Endometrial microvascular endothelial cells (primary cell): ENCODE measurements at regions not wholly inside any gene's neighbourhood (a gene's known extent, or its start where the extent isn't known, plus 50 kb on each side); places are given as distances from the start of the nearest gene placed in this dataset.

Source experiments
- in situ Hi-C: cut with HindIII; loops from 2 replicates; pipeline ENCODE4 v1.10.0; 2017; ENCODE audit warnings: low sequenced_read_pairs, low pct_unique_long_range_greater_than_20kb; ENCODE audit errors: inconsistent ontology term

GRCh38 chr13:79792716-79793115, 311.8 kb downstream of the NDFIP2 start:
- in situ Hi-C loops = loop anchor here (25.0 kb wide), 1 partner anchor 145 kb away; no protein-coding TSS in a partner anchor

- in situ Hi-C loops = loop anchor here (25.0 kb wide), 1 partner anchor 146 kb away; no protein-coding TSS in a partner anchor
Measured at GRCh38 chr13:79791471-79792042, 310.6 kb downstream of the NDFIP2 start.

GRCh38 chr13:79786176-79786575, 305.2 kb downstream of the NDFIP2 start:
- in situ Hi-C loops = loop anchor here (25.0 kb wide), 1 partner anchor 151 kb away; no protein-coding TSS in a partner anchor

GRCh38 chr13:79782541-79783205, 301.7 kb downstream of the NDFIP2 start:
- in situ Hi-C loops = loop anchor here (25.0 kb wide), 1 partner anchor 155 kb away; no protein-coding TSS in a partner anchor

DNA sequence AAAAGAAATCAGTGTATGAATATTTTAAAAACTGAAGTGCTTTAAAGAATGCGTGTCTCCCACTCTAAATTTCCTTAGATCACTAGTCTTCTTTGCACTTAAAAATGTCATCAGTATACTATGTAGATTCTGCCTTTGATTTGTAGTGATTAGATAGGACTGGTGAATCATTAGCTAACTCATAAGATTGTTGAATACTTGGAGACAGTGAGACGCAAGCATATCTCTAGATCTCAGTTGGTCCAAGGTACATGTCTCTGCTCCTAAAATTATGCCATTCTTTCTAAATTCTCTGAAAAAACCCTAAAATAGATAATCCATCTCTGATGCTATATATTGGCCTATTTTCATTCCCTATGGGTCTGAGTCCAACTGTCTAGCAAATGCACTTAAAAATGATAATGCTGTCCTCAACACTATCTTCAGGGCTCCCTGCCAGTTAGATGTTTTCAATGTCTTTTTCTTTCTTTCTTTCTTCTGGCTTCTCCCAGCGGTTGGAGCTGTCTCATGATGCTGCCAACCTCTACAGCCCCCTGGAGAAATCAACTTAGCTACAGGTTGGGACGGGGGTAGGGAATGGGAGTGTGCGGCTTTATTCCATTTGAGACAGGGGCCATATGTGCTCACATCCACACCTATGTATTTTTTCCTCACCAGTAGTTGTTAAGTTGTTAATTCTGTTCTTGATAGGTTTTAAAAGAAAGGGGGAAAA, 301.0 kb downstream of the NDFIP2 start:
- in situ Hi-C loops = loop anchor here (25.0 kb wide), 1 partner anchor 155 kb away; no protein-coding TSS in a partner anchor

GRCh38 chr13:79780240-79780639, 299.3 kb downstream of the NDFIP2 start:
- in situ Hi-C loops = loop anchor here (25.0 kb wide), 1 partner anchor 157 kb away; no protein-coding TSS in a partner anchor

GRCh38 chr13:79779761-79780160, 298.8 kb downstream of the NDFIP2 start:
- in situ Hi-C loops = loop anchor here (25.0 kb wide), 1 partner anchor 158 kb away; no protein-coding TSS in a partner anchor

DNA sequence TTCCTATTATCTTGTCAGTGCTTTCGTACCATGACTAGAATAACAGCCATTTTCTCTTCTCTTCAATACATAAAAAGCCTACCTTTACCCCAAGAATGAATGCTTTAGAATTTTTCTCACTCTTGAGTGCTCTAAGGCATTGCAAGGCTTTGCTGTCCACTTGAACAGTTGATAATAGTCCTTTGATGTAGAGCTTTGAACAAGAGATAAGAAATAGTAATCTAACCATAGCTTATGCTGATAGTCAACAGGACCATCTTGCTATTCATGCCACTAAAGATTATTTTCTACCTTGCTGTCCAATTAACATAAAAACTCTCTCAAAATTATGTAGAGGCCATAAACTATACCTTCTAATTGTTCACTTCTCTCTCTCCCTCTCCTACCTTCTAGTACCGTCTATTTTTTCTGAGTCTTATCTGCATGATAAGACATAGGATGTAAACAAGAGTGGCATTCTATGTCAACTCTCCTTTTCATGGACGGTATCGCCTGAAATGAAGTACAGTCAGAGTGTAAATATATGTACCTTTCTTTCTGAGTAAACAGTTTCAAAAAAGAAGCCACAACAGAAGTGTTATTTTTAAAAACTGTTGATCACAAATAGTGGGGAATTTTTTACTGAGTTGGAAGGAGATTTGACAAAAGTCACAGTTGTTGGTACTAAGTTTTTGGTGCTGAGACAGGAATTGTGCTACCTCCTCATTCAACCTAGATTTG, 297.9 kb downstream of the NDFIP2 start:
- in situ Hi-C loops = loop anchor here (25.0 kb wide), 1 partner anchor 158 kb away; no protein-coding TSS in a partner anchor

DNA sequence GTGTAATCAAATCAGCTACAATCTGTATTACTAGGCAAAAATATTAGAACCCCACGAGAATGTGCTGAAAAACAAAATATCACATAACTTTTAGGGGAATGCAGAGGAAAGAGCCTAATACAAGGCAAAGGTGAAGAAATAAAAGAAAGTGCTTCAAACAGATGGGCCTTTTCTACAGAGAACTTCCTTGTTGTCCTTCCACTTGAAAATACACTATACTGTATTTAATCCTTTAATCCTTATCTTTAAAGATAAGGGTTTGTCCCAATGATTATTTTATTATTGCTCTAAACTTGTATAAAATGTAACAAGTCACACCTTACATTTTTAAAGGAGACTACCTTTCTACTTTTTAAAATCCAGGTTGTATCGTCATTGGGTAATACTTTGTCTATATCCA, 296.5 kb downstream of the NDFIP2 start:
- in situ Hi-C loops = loop anchor here (25.0 kb wide), 1 partner anchor 160 kb away; no protein-coding TSS in a partner anchor

- in situ Hi-C loops = loop anchor here (25.0 kb wide), 1 partner anchor 161 kb away; no protein-coding TSS in a partner anchor
Measured at GRCh38 chr13:79776531-79777295, 295.8 kb downstream of the NDFIP2 start.

GRCh38 chr13:79775830-79776229, 294.9 kb downstream of the NDFIP2 start:
- in situ Hi-C loops = loop anchor here (25.0 kb wide), 1 partner anchor 161 kb away; no protein-coding TSS in a partner anchor

GRCh38 chr13:79772811-79773210, 291.9 kb downstream of the NDFIP2 start:
- in situ Hi-C loops = no loop called here

- in situ Hi-C loops = no loop called here
Measured at GRCh38 chr13:79771493-79771892, 290.5 kb downstream of the NDFIP2 start.

GRCh38 chr13:79770056-79770455, 289.1 kb downstream of the NDFIP2 start:
- in situ Hi-C loops = no loop called here

DNA sequence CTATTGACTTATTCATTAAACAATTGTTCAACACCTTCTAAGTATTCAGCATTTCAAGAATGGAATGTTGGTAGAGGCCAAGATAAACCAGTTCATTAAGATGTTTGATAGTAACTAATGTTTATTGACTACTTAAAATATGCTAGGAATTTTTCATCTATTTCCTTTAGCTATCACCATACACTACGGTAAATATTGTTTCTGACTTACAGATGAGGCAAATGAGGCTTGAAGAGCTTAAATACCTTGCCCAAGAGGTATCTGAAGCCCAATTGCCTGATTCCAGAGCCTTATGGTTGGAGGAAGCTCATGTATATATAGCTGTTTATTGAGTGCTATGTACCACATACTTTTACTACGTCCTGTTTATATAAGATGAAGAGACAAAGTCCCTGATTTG, 286.2 kb downstream of the NDFIP2 start:
- in situ Hi-C loops = no loop called here

DNA sequence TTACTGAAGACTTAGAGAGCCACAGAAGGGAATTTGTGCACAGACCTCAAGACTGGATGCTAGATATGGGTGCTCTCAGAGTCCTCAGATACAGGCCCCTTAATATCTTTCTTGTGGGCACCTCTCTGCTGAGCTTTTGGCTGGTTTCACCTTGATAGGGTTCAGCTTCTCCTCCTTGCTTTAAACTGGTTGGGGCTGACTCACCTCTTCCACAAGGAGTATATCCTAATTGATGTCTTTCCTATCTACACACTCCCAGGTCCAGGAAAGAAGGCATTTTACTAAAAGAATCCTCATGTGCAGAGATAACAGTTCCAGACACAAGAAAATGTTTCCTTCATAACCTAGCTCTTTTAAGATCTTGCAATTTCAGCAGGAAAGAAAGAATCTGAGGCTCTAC, 284.4 kb downstream of the NDFIP2 start:
- in situ Hi-C loops = no loop called here

DNA sequence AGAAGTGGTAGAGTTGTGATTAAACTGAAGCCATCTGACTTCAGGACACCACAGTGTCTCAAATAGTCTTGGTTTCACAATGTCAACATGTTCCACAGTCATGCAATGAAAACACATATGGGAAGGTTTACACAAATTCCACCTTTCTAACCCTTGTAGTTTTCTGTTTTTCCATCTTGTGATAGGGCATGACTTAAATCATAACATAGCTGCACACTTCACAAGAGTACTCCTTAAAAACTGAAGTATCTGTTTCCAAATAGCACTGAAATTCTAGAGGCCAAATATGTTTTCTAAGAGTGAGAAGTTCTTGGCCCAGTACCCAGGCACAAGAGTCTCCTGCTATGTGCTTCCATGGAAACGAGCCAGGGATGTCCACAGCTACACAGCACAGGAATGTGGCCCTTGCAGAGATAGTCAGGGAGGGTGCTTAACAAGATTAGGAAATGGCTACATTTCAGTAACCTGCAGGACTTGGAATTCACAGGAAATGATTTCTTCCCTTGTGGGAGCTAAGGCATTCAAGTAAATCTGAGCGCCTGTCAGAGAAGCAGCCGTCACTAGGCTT, 269.1 kb downstream of the NDFIP2 start:
- in situ Hi-C loops = no loop called here

DNA sequence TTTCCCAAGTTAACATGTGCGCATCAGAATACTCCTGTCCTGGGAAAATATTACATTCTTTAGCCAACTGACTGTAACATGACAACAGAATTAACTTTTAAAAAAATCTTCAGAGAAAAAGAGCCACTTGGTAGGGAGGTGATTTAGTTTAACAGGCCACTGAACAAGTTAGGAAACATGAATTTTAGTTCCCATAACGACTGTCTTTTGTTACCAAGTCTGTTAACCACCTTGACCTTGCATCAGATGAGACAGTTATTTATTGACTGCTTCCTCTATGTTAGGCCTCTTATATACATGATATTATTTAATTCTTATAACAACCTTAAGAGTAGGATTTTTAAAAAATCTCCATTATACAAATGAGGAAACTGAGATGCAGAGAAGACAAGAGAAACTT, 268.6 kb downstream of the NDFIP2 start:
- in situ Hi-C loops = no loop called here
